GM11168 (cell line): ENCODE measurements at regions not wholly inside any gene's neighbourhood (a gene's known extent, or its start where the extent isn't known, plus 50 kb on each side); places are given as distances from the start of the nearest gene placed in this dataset.
"Not testable (repeated sequence)": the region's sequence is repeated elsewhere in the genome, so short reads cannot be mapped to it uniquely, and the experiment has no call there.

Source experiments
- in situ Hi-C: fragments of 300-500 bp; cut with MboI; formaldehyde crosslinking; loops from one replicate; pipeline ENCODE4 v1.12.0; 2022; ENCODE audit warnings: low sequenced_read_pairs; ENCODE audit not compliant: unreplicated experiment

- in situ Hi-C loops: no loop called here
These were observed 882.7 kb downstream of the TLE1 start for GRCh38 chr9:80806671-80807070.

- in situ Hi-C loops: no loop called here
These were observed 884.5 kb downstream of the TLE1 start for GRCh38 chr9:80804873-80805272.

DNA sequence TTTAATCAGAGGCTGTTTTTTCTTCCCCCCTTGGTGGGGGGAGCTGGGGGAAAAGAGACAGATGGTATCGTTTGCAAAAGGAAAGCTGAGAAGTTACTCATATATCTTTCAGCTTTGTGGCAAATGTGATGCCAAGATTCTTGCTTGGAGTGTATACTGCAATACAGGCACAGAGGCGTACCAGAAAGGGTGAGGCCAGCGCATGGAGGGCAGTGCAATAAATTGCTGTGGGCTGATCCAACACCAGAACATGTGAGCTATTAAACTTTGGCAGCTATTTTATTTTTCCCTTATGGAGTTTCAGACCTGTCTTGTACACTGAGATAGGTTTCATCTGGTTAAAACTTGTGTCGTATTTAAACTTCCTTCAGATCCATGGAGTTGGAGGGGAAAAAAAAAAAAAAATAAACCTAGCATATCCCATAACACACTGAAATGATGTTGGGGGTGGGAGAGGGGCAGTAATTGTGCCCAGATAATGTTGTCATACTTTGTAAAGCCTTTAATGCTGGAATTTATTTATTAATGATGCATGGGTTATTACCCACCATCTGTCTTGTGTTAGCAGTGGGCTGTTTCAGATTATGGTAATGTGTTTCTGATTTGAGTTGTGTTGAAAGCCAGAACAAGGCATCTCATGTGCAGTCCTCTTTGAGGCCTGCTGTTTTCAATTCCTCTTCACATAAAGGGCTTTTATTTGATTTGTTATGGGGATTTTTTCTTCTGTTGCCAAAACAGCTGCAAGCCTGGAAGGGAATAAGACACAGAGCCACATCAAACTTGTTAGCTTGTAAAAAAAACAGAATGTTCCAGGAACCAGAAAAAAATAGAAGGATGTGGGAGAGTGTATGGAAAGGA, 891.3 kb downstream of the TLE1 start:
- in situ Hi-C loops: no loop called here

DNA sequence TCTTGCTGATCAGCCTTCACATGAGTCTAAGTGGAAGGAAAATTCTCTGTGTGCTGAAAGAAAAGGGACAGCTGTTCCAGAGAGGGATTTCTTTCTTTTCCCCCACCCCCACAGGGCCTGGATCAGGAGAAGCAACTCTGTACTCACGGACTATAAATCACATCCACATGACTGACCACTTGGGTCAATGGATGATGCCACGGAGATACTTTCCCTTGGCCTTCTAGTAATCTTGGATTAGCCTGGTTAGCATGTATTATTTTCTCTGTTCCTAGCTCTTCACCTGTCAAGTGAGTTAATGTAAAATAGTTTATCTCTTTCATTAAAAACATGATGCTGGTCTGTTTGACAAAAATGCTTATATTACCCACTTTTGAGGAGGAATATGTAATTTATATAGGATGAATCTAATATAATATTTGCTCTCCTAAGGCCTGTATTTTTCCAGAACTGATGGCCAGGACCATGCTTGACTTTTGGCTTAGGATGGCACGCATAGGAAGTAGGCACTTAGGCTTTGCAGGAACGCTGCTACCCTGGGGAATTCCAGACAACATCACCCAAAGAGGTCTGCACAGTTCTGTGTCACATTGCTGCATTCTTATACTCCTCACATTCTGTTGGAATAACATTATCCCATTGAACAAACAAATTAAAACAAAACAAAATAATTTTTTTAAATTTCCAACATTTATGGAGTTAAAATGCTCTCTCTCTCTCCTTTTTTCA, 892.1 kb downstream of the TLE1 start:
- in situ Hi-C loops: no loop called here

- in situ Hi-C loops: no loop called here
These were observed 892.7 kb downstream of the TLE1 start for GRCh38 chr9:80796632-80797031.

GRCh38 chr9:80794197-80794596, 895.1 kb downstream of the TLE1 start:
- in situ Hi-C loops: no loop called here

DNA sequence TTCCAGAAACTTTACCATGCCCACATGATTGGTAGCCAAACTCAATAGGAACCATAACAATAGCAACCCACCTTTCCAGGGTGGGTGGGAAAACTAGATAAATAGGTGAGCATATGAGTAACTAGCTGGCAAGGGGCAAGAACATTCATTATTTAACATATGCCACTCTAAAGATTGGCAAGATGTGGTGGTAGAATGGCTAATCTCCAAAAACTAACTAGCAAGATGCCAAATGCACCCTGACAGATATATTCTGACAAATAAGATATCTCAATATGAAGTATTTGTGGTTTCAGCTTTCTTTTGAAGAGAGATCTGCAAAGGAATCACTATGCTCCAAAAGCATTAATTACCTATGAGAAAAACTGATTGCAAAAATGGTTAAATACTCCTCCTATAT, 895.6 kb downstream of the TLE1 start:
- in situ Hi-C loops: no loop called here

GRCh38 chr9:80792726-80793125, 896.6 kb downstream of the TLE1 start:
- in situ Hi-C loops: no loop called here

DNA sequence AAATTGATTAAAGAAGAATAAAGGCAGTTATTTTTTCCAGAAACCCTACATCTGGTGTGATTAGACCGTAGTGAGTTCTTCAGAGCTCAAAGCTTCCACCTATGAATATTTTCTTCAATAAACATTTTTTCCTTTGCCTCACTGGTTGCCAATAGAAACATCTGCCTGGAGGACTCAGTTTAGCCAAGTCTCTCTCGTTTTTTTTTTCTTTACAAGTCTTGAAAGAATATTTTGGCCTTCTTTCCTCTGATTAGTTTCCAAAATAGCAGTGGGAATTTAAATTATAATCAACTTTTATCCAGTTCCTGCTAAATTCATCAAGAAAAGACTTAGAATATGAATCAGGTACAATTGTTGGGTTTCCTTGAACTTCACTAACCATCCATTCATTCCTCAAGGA, 897.5 kb downstream of the TLE1 start:
- in situ Hi-C loops: no loop called here

- in situ Hi-C loops: no loop called here
These were observed 898.6 kb downstream of the TLE1 start for GRCh38 chr9:80790764-80791163.

GRCh38 chr9:80789831-80790230, 899.5 kb downstream of the TLE1 start:
- in situ Hi-C loops: no loop called here

GRCh38 chr9:80787636-80788035, 901.7 kb downstream of the TLE1 start:
- in situ Hi-C loops: no loop called here

GRCh38 chr9:80784647-80785046, 904.7 kb downstream of the TLE1 start:
- in situ Hi-C loops: no loop called here

GRCh38 chr9:80775971-80776370, 913.4 kb downstream of the TLE1 start:
- in situ Hi-C loops: no loop called here

GRCh38 chr9:80775530-80775929, 913.8 kb downstream of the TLE1 start:
- in situ Hi-C loops: no loop called here

DNA sequence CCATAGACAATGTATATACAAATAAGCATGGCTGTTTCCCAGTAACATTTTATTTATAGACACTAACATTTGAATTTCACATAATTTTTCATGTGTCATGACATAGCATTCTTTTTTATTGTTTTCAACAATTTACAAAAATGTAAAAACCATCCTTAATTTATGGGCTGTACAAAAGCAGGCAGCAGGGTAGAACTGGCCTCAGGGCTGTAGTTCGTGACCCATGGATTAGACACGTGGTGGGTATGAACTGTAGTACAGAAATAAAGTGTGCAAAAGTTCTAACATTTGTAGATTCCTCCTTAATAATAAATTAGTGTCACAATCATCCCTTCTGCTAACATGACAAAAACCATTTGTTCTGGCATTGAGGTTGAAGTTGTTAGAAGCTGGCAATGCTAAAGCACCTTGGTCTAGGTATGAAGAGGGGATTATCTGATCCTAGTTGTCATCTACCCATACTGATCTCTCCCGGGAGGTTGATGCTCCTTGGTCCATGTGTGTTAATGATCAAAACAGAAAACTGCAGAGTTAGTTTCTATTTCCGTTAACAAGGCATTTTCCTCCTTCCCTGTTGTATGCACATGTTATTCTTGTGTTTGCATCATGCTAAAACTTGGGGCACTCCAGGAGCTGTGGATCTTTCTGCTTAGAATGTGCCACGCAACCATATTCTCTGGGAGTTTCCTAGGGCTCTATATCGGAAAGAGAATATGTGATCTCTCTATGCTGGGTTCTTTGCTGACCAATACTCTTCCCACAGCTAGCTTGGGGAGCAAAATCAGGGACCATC, 917.6 kb downstream of the TLE1 start:
- in situ Hi-C loops: no loop called here

DNA sequence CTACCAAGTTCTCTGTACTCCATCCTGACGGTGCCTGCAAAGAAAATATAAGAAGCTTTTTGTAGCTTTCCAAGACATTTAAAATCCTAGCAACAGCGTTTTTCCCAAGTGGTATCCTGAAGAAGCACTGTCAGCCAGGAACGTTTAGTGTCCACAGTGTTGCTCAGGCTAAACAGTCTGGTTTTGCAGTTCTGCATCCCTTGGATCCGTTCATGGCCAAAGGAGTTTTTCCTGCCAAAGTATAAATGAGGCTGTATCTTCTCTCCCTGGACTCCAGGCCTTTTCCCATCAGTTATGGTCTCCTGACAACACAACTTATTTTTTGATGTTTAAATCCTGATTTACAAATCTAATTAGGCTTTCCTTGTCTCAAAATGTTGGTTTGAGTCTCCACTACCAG, 925.8 kb downstream of the TLE1 start:
- in situ Hi-C loops: no loop called here

DNA sequence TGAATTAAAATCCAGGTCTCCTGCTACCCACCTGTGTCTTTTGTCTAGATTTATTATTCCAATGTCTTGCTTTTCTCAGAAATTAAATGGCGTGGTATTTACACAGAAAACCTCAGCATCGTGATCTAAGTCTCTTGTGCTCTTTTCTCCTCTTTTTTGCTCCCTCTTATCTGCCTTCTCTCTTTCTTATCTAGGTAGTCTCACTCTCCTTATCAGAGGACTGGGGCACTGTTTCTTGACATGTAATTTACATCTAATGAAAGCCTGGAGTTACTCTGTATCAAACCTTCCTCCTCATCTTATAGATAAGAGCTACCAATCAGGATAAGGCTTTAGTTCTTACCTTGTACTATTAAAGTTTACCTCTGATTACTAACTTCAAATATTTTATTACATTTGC, 933.8 kb downstream of the TLE1 start:
- in situ Hi-C loops: no loop called here

GRCh38 chr9:80747056-80747455, 942.3 kb downstream of the TLE1 start:
- in situ Hi-C loops: not testable (repeated sequence)

DNA sequence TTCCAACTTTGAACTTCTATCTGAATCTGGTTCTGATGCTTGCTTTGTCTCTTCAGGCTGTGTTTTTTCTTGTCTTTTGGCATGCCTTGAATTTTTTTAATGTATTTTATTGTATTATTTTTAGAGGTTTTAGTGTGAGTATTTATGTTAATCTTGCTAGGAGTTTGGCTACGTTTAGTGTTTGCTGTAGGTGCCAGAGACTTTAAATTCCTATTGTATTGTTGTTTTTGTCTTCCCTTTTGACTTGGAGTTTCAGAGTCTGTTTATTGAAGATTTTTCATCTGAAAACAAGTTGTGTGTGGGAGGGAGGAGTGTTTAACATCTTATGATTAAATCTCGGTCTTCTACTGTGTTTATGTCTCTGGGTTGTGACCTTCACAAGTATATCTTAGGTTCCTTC, 956.8 kb downstream of the TLE1 start:
- in situ Hi-C loops: no loop called here

DNA sequence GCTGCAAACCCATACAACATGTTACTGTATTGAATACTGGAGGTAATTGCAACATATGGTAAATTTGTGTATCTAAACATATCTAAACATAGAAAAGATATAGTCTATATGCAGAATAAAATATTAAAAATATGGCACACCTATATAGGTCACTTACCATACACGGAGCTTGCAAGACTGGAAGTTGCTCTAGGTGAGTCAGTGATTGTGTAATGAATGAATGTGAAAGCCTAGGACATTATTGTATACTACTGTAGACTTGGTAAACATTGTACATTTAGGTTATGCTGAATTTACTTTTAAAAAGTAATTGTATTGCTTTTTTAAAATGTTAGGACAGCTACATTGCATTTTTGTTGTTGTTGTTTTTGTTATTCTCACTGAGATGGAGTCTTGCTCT, 968.8 kb downstream of the TLE1 start:
- in situ Hi-C loops: no loop called here
